ENCODE measurements at regions not wholly inside any gene's neighbourhood (a gene's known extent, or its start where the extent isn't known, plus 50 kb on each side); places are given as distances from the start of the nearest gene placed in this dataset.

- no peaks in the 10 kb centered on the region for H3K4me1 ChIP-seq (ENCODE audit: low read depth)
- no peak for TF ChIP-seq CTCF (IDR thresholded peaks at IDR 0.05)
- H3K36me3 ChIP-seq (ENCODE audit: low read depth), result no peaks in the 10 kb centered on the region
- DNase-seq (no peak), ATAC-seq (no peak)
- H3K9me3 ChIP-seq, result no peaks in the 10 kb centered on the region
- intact Hi-C loops (cut with DNase I, micrococcal nuclease), result no loop called here
- no peak overlapping the region for H3K4me3 ChIP-seq
Measured at GRCh38 chr2:71903841-71904240, 243.8 kb downstream of the CYP26B1 start.

GRCh38 chr2:71901466-71901865 is 246.2 kb downstream of the CYP26B1 start:
- TF ChIP-seq CTCF (IDR thresholded peaks at IDR 0.05), result no peak
- Histone ChIP-seq H3K36me3 (ENCODE audit: low read depth) (no peaks in the 10 kb centered on the region), H3K4me3 (no peak overlapping the region), H3K9me3 (no peaks in the 10 kb centered on the region), H3K4me1 (ENCODE audit: low read depth) (no peaks in the 10 kb centered on the region)
- intact Hi-C loops (cut with DNase I, micrococcal nuclease), result no loop called here
- no peak for DNase-seq
- ATAC-seq, result no peak

- no peak overlapping the region for H3K4me3 ChIP-seq
- no peaks in the 10 kb centered on the region for H3K9me3 ChIP-seq
- H3K4me1 ChIP-seq (ENCODE audit: low read depth), result no peaks in the 10 kb centered on the region
- H3K36me3 ChIP-seq (ENCODE audit: low read depth), result no peaks in the 10 kb centered on the region
- TF ChIP-seq CTCF (IDR thresholded peaks at IDR 0.05), result no peak
- DNase-seq, result no peak
- ATAC-seq, result no peak
- intact Hi-C loops (cut with DNase I, micrococcal nuclease), result no loop called here
Measured at GRCh38 chr2:71898851-71899681, 248.6 kb downstream of the CYP26B1 start.

- ATAC-seq (no peak), DNase-seq (no peak)
- intact Hi-C loops (cut with DNase I, micrococcal nuclease), result no loop called here
- Histone ChIP-seq H3K36me3 (ENCODE audit: low read depth) (no peaks in the 10 kb centered on the region), H3K9me3 (no peaks in the 10 kb centered on the region), H3K4me3 (no peak overlapping the region), H3K4me1 (ENCODE audit: low read depth) (no peaks in the 10 kb centered on the region)
- TF ChIP-seq CTCF (IDR thresholded peaks at IDR 0.05), result no peak
Measured at GRCh38 chr2:71898375-71898774, 249.3 kb downstream of the CYP26B1 start.

- H3K36me3 ChIP-seq (ENCODE audit: low read depth), result no peaks in the 10 kb centered on the region
- no peaks in the 10 kb centered on the region for H3K4me1 ChIP-seq (ENCODE audit: low read depth)
- no peak for TF ChIP-seq CTCF (IDR thresholded peaks at IDR 0.05)
- ATAC-seq, result no peak
- H3K4me3 ChIP-seq, result no peak overlapping the region
- H3K9me3 ChIP-seq, result no peaks in the 10 kb centered on the region
- intact Hi-C loops (cut with DNase I, micrococcal nuclease), result no loop called here
- DNase-seq, result no peak
Measured at GRCh38 chr2:71897836-71898235, 249.8 kb downstream of the CYP26B1 start.

- no peak for TF ChIP-seq CTCF (IDR thresholded peaks at IDR 0.05)
- Histone ChIP-seq H3K4me1 (ENCODE audit: low read depth) (no peaks in the 10 kb centered on the region), H3K9me3 (no peaks in the 10 kb centered on the region), H3K4me3 (no peak overlapping the region), H3K36me3 (ENCODE audit: low read depth) (no peaks in the 10 kb centered on the region)
- peak; percentile 15 for ATAC-seq
- no peak for DNase-seq
- intact Hi-C loops (cut with DNase I, micrococcal nuclease), result no loop called here
Measured at GRCh38 chr2:71897137-71897480, 250.6 kb downstream of the CYP26B1 start.

Data from mucosa of descending colon (tissue), 3 donors.